Lung (tissue), 11 donors: ENCODE measurements at regions not wholly inside any gene's neighbourhood (a gene's known extent, or its start where the extent isn't known, plus 50 kb on each side); places are given as distances from the start of the nearest gene placed in this dataset.

ENCODE experiments used
- ATAC-seq: fragments of 200-7000 bp; cut with Tn5 transposase; one replicate; pipeline ENCODE4 v1.9.1; 2020; ENCODE audit warnings: moderate number of reproducible peaks; ENCODE audit not compliant: insufficient read depth, low FRiP score
- DNase-seq, 3 donors: peaks; one replicate each; pipeline ENCODE4 v3.0.0-alpha.2; 2013 to 2017
- H3K27ac ChIP-seq, 2 donors: one replicate each; pipeline ENCODE4 v1.5.1; 2013; ENCODE audit warnings: mild to moderate bottlenecking in 2 of 2, moderate library complexity in 2 of 2, control low read depth in 1 of 2, inconsistent platforms in 1 of 2, low read depth in 1 of 2, low read length in 1 of 2
- H3K27me3 ChIP-seq, 3 donors: one replicate each; pipeline ENCODE4 v1.5.1; 2013; ENCODE audit warnings: low read length in 2 of 3; ENCODE audit not compliant: control insufficient read depth in 3 of 3, insufficient read depth in 3 of 3
- H3K36me3 ChIP-seq, 4 donors: one replicate each; pipeline ENCODE4 v1.5.1; 2013; ENCODE audit warnings: low read length in 4 of 4, mild to moderate bottlenecking in 1 of 4, moderate library complexity in 1 of 4; ENCODE audit not compliant: control insufficient read depth in 4 of 4, insufficient read depth in 4 of 4
- H3K4me1 ChIP-seq, 5 donors: one replicate each; pipeline ENCODE4 v1.5.1; 2013; ENCODE audit warnings: low read length in 5 of 5, mild to moderate bottlenecking in 2 of 5, moderate library complexity in 1 of 5; ENCODE audit not compliant: control insufficient read depth in 5 of 5, insufficient read depth in 5 of 5
- H3K4me3 ChIP-seq: one replicate; pipeline ENCODE4 v1.5.1; 2013; ENCODE audit warnings: mild to moderate bottlenecking, control low read depth, moderate library complexity
- H3K9ac ChIP-seq, 2 donors: one replicate each; pipeline ENCODE4 v1.5.1; 2013; ENCODE audit warnings: low read length in 2 of 2, control low read depth in 1 of 2; ENCODE audit not compliant: insufficient read depth in 1 of 2
- H3K9me3 ChIP-seq, 4 donors: one replicate each; pipeline ENCODE4 v1.5.1; 2013; ENCODE audit warnings: low read length in 3 of 4, mild to moderate bottlenecking in 1 of 4, moderate library complexity in 1 of 4; ENCODE audit not compliant: control insufficient read depth in 4 of 4, insufficient read depth in 3 of 4
- CTCF ChIP-seq: IDR thresholded peaks from 2 replicates; pipeline ENCODE4 v1.5.1; 2012; ENCODE audit warnings: mild to moderate bottlenecking; ENCODE audit errors: control extremely low read depth, extremely low read depth
- WGBS, 2 donors: extraction: QIAGEN DNeasy Blood & Tissue Kit; methylation state at CpG; one replicate each; pipeline ENCODE4 v1.1.7; 2013; 5-methylcytosine and 5-hydroxymethylcytosine counted together
- donor health status: control.
- donor health status: control.
- donor health status: Bipolar disorder and iron deficiency.
- donor health status: healthy.
- donor health status: DM: yes; HTN: yes; CAD: no.

GRCh38 chr1:164949771-164950471 is 390.9 kb downstream of the PBX1 start:
- no peak overlapping the region for H3K4me3 ChIP-seq
- TF ChIP-seq CTCF, result no peak
- ATAC-seq (no peak), DNase-seq (no peak)
- no peaks in the 10 kb centered on the region for H3K36me3 ChIP-seq
- peaks cover 0 to 7% (median 3%) of the 10 kb centered on the region in 5 donors for H3K4me1 ChIP-seq
- H3K9ac ChIP-seq, result no peak overlapping the region
- H3K27me3 ChIP-seq, result no peaks in the 10 kb centered on the region
- WGBS, 2 donors, result 85 to 87% methylated on average over 2 of the region's 2 CpGs
- H3K27ac ChIP-seq, result no peak overlapping the region
- H3K9me3 ChIP-seq, result peaks cover 2 to 11% (median 8%) of the 10 kb centered on the region in 4 donors

- Histone ChIP-seq H3K9me3 (peaks cover 2 to 11% (median 8%) of the 10 kb centered on the region in 4 donors), H3K4me1 (peaks cover 0 to 4% (median 3%) of the 10 kb centered on the region in 5 donors), H3K4me3 (no peak overlapping the region), H3K27ac (no peak overlapping the region), H3K36me3 (no peaks in the 10 kb centered on the region), H3K27me3 (no peaks in the 10 kb centered on the region), H3K9ac (no peak overlapping the region)
- no peak for ATAC-seq
- TF ChIP-seq CTCF, result no peak
- WGBS, 2 donors, result 86 to 93% methylated on average over 1 of the region's 1 CpG
- DNase-seq, result no peak
Observed at GRCh38 chr1:164948101-164948500, 389.1 kb downstream of the PBX1 start.

- DNase-seq (peak in 1 of 3 donors; percentile 29), ATAC-seq (no peak)
- 54 to 69% methylated on average over 2 of the region's 2 CpGs for WGBS, 2 donors
Observed at GRCh38 chr1:164937291-164937690, 378.3 kb downstream of the PBX1 start.

More at GRCh38 chr1:164937291-164937690, 378.3 kb downstream of the PBX1 start:
- Histone ChIP-seq H3K4me3 (no peak overlapping the region), H3K4me1 (no peaks in the 10 kb centered on the region), H3K27ac (no peak overlapping the region), H3K9ac (no peak overlapping the region), H3K27me3 (peaks cover 0 to 3% (median 0%) of the 10 kb centered on the region in 3 donors), H3K36me3 (no peaks in the 10 kb centered on the region), H3K9me3 (no peaks in the 10 kb centered on the region)
- TF ChIP-seq CTCF, result no peak
